Muscle of arm (tissue), 1 donor: ENCODE measurements at regions not wholly inside any gene's neighbourhood (a gene's known extent, or its start where the extent isn't known, plus 50 kb on each side); places are given as distances from the start of the nearest gene placed in this dataset.
"Not testable (repeated sequence)": the region's sequence is repeated elsewhere in the genome, so short reads cannot be mapped to it uniquely, and the experiment has no call there.

Source experiments
- DNase-seq: peaks from one replicate; pipeline ENCODE4 v3.0.0-alpha.2; 2013

GRCh38 chr11:126149759-126150625, 61.5 kb downstream of the RPUSD4 start:
- DNase-seq = no peak

- no peak for DNase-seq
These were observed 63.1 kb downstream of the RPUSD4 start for GRCh38 chr11:126148317-126148716.

- no peak for DNase-seq
These were observed 64.0 kb downstream of the RPUSD4 start for GRCh38 chr11:126147208-126148111.

- no peak for DNase-seq
These were observed 64.8 kb downstream of the RPUSD4 start for GRCh38 chr11:126146454-126147192.

GRCh38 chr11:126145954-126146353, 65.5 kb downstream of the RPUSD4 start:
- no peak for DNase-seq

- DNase-seq = not testable (repeated sequence)
These were observed 68.0 kb downstream of the RPUSD4 start for GRCh38 chr11:126143491-126143890.

- DNase-seq = peak; percentile 77
These were observed 70.5 kb downstream of the RPUSD4 start for GRCh38 chr11:126140926-126141280.

- no peak for DNase-seq
These were observed 71.1 kb downstream of the RPUSD4 start for GRCh38 chr11:126140201-126140925.

- peak; percentile 78 for DNase-seq
These were observed 72.0 kb downstream of the RPUSD4 start for GRCh38 chr11:126139111-126140091.

- DNase-seq = no peak
These were observed 72.8 kb downstream of the RPUSD4 start for GRCh38 chr11:126138636-126139035.

GRCh38 chr11:126137136-126137535, 74.3 kb downstream of the RPUSD4 start:
- DNase-seq = no peak

- DNase-seq = no peak
These were observed 73.8 kb upstream of the CDON start for GRCh38 chr11:126136507-126136906.

GRCh38 chr11:126135235-126136176, 72.8 kb upstream of the CDON start:
- no peak for DNase-seq

GRCh38 chr11:126134461-126135155, 71.9 kb upstream of the CDON start:
- DNase-seq = no peak

GRCh38 chr11:126133901-126134300, 71.2 kb upstream of the CDON start:
- DNase-seq = no peak

GRCh38 chr11:126132319-126132718, 69.7 kb upstream of the CDON start:
- DNase-seq = no peak

- not testable (repeated sequence) for DNase-seq
These were observed 68.1 kb upstream of the CDON start for GRCh38 chr11:126130781-126131180.
